OCI-LY7 (cell line): ENCODE measurements at regions not wholly inside any gene's neighbourhood (a gene's known extent, or its start where the extent isn't known, plus 50 kb on each side); places are given as distances from the start of the nearest gene placed in this dataset.

Source experiments
- BruUV-seq: library from RNA; stranded (reverse); fragments of 400-500 nt; replicated peaks from 2 replicates; lab custom pipeline; 2021; lab: Mats Ljungman, UMichigan
- CTCF ChIA-PET: fragments of 300-600 bp; sonication (Branson Sonifier 250); formaldehyde crosslinking; loops from one replicate; lab custom pipeline; 2022; ENCODE audit warnings: antibody characterized with exemption; ENCODE audit not compliant: unreplicated experiment; lab: Charles Lee
- POLR2A ChIA-PET: fragments of 300-600 bp; sonication (Branson Sonifier 250); formaldehyde crosslinking; loops from one replicate; lab custom pipeline; 2022; ENCODE audit warnings: antibody characterized with exemption; lab: Charles Lee
- DNase-seq: peaks from one replicate; pipeline ENCODE4 v3.0.0-alpha.2; 2015; ENCODE audit warnings: low spot score
- H2AFZ ChIP-seq: fragments of 200-600 bp; sonication (generic), shearing (Covaris generic); 2 replicates; pipeline ENCODE4 v1.6.1; 2014; ENCODE audit warnings: mild to moderate bottlenecking, antibody characterized with exemption, low read length, moderate library complexity
- H3K27ac ChIP-seq: fragments of 200-600 bp; sonication (generic); 2 replicates; pipeline ENCODE4 v1.5.1; 2014; ENCODE audit warnings: mixed run types, low read depth, mild to moderate bottlenecking, moderate library complexity, low read length, inconsistent platforms; ENCODE audit not compliant: poor library complexity, severe bottlenecking
- H3K36me3 ChIP-seq: fragments of 200-600 bp; sonication (generic); 2 replicates; pipeline ENCODE4 v1.6.1; 2014; ENCODE audit warnings: mild to moderate bottlenecking, antibody characterized with exemption, low read length, moderate library complexity, mixed read lengths; ENCODE audit not compliant: insufficient read depth
- H3K4me1 ChIP-seq: fragments of 200-600 bp; sonication (generic); 2 replicates; pipeline ENCODE4 v1.5.1; 2014; ENCODE audit warnings: mild to moderate bottlenecking, low read length; ENCODE audit not compliant: insufficient read depth, poor library complexity, severe bottlenecking
- H3K4me2 ChIP-seq: fragments of 200-600 bp; sonication (generic); 2 replicates; pipeline ENCODE4 v1.6.1; 2014; ENCODE audit warnings: mild to moderate bottlenecking, low read length
- H3K4me3 ChIP-seq: fragments of 200-600 bp; sonication (generic); 2 replicates; pipeline ENCODE4 v1.5.1; 2014; ENCODE audit warnings: mild to moderate bottlenecking, low read depth, low read length; ENCODE audit not compliant: poor library complexity, severe bottlenecking
- H3K79me2 ChIP-seq: fragments of 200-600 bp; sonication (generic); 2 replicates; pipeline ENCODE4 v1.6.1; 2016; ENCODE audit warnings: low read depth, mild to moderate bottlenecking, low read length, moderate library complexity, mixed read lengths; ENCODE audit not compliant: insufficient read depth
- H3K9me2 ChIP-seq: fragments of 200-600 bp; sonication (generic); 2 replicates; pipeline ENCODE4 v1.6.1; 2016; ENCODE audit warnings: mild to moderate bottlenecking, low read length, mixed read lengths; ENCODE audit not compliant: insufficient read depth
- H3K9me3 ChIP-seq: fragments of 200-600 bp; sonication (generic); 2 replicates; pipeline ENCODE4 v1.6.1; 2014; ENCODE audit warnings: mild to moderate bottlenecking, mixed run types, low read length, mixed read lengths
- H4K20me1 ChIP-seq: fragments of 200-600 bp; sonication (generic); 2 replicates; pipeline ENCODE4 v1.6.1; 2014; ENCODE audit warnings: mild to moderate bottlenecking, antibody characterized with exemption, low read length, moderate library complexity, mixed read lengths; ENCODE audit not compliant: insufficient read depth
- CTCF ChIP-seq: fragments of 200-600 bp; sonication (generic); conservative IDR thresholded peaks from 2 replicates; pipeline ENCODE4 v1.5.1; 2014; ENCODE audit warnings: mild to moderate bottlenecking, antibody characterized with exemption, low read length, moderate library complexity, mixed read lengths
- EZH2phosphoT487 ChIP-seq: fragments of 200-600 bp; sonication (generic); IDR thresholded peaks from 2 replicates; pipeline ENCODE4 v1.6.1; 2018; ENCODE audit warnings: low read depth, borderline replicate concordance, mild to moderate bottlenecking, mixed run types, antibody characterized with exemption, low read length, moderate library complexity, mixed read lengths
- intact Hi-C: fragments of 100-400 bp; cut with micrococcal nuclease; formaldehyde crosslinking; loops from one replicate; pipeline ENCODE4 v1.10.0; 2022; ENCODE audit not compliant: unreplicated experiment

DNA sequence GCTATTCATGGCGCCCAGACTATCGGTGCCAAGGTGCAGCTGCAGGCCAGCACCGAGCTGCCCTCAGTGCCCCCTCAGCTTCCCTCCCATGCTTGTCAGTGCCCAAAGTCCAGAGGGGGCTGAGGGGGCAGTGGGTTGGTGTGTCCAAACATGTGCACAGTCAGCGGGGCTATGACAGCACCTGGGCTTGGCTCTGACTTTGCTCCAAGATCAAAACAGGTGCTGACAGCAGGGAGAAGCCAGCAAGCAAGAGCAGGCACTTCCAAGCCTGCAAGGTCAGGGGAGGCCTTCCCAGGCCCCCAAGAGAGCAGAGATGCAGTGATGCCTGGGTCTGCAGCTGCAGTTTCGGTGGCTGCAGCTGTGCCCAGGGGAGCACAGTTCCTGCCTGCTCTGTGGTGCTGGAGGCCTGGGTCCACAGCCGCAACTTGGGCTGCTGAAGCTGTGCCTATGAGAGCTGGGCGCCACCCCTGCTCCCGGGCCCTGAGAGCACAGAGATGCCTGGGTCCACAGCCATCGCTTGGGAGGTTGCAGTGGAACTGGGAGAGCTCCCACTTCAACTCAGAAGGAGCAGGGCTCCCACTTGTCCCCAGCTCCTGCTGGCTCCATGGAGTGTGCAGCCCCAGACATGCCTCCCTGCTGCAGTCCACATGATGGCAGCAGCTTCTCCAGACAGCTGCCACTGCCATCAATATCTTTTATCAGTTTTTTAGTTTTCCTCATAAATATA, 775.3 kb upstream of the POU3F3 start:
- intact Hi-C loops: loop anchor here (2.0 kb wide), 1 partner anchor 24 kb away; no protein-coding TSS in a partner anchor
- Histone ChIP-seq H3K4me3 (no peak overlapping the region), H3K36me3 (peaks cover 8% of the 10 kb centered on the region; the same call in 1 of the 2 replicates), H3K4me1 (peaks cover 19% of the 10 kb centered on the region), H3K4me2 (peak overlapping the region; percentile 37), H4K20me1 (no peaks in the 10 kb centered on the region), H2AFZ (peak overlapping the region; percentile 47; the same call in 1 of the 2 replicates), H3K79me2 (no peaks in the 10 kb centered on the region), H3K9me2 (no peaks in the 10 kb centered on the region), H3K27ac (peak overlapping the region; percentile 80), H3K9me3 (peaks cover 27% of the 10 kb centered on the region; the same call in 1 of the 2 replicates)
- ChIA-PET CTCF (no interaction called here), POLR2A (interaction anchor here (0.6 kb wide), 1 partner anchor 15 kb away, joined by 3 read pairs; no protein-coding TSS in a partner anchor)
- BruUV-seq: no TSS peak
- peak; percentile 83 for DNase-seq
- no peak for TF ChIP-seq EZH2phosphoT487
- peak; percentile 68 for TF ChIP-seq CTCF

DNA sequence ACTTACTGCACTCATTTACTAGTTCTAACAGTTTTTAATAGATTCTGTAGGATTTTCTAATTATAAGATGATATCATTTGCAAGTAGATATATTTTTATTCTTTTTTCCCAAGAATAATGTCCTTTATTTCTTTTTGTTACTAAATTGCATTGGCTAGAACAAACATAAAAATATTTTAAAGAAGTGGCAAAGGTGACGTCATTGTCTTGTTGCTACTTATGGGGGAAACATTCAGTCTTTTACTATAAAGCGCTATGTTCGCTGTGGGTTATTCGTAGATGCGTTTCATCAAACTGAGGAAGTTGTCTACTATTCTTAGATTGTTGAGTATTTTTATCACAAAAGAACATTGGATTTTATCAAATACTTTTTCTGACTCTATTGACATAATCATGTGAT, 765.2 kb upstream of the POU3F3 start:
- TF ChIP-seq EZH2phosphoT487: no peak
- TF ChIP-seq CTCF: no peak
- Histone ChIP-seq H3K4me1 (peaks cover 8% of the 10 kb centered on the region), H4K20me1 (no peaks in the 10 kb centered on the region), H3K79me2 (no peaks in the 10 kb centered on the region), H3K36me3 (no peaks in the 10 kb centered on the region), H2AFZ (no peak overlapping the region), H3K4me3 (no peak overlapping the region), H3K9me3 (peaks cover 6% of the 10 kb centered on the region; the same call in 1 of the 2 replicates), H3K9me2 (no peaks in the 10 kb centered on the region; the same call in 1 of the 2 replicates), H3K4me2 (no peak overlapping the region), H3K27ac (no peak overlapping the region)
- ChIA-PET CTCF (no interaction called here), POLR2A (interaction anchor here (1.0 kb wide), 1 partner anchor 8 kb away, joined by 3 read pairs; no protein-coding TSS in a partner anchor)
- no TSS peak for BruUV-seq
- intact Hi-C loops: no loop called here
- DNase-seq: no peak

DNA sequence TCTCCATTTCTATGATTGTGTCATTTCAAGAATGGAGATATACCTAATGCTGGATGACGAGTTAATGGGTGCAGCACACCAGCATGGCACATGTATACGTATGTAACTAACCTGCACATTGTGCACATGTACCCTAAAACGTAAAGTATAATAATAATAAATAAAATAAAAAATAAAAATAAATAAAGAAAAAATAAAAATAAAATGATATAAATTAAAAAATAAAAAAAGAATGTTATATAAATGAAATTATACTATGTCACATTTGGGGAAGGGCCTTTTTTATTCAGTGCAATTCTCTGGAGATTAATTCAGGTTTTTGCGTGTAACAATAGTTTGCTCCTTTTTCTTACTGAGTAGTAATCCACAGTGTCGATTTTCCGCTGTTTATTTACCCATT, 763.5 kb upstream of the POU3F3 start:
- Histone ChIP-seq H3K4me2 (no peak overlapping the region), H4K20me1 (no peaks in the 10 kb centered on the region), H3K36me3 (no peaks in the 10 kb centered on the region), H3K4me1 (peaks cover 5% of the 10 kb centered on the region), H3K4me3 (no peak overlapping the region), H3K9me2 (no peaks in the 10 kb centered on the region; the same call in 1 of the 2 replicates), H3K9me3 (0 out of 2 replicates have a peak, but pooled peaks cover 6% of the 10 kb centered on the region), H3K27ac (no peak overlapping the region), H2AFZ (no peak overlapping the region), H3K79me2 (no peaks in the 10 kb centered on the region)
- intact Hi-C loops: no loop called here
- TF ChIP-seq CTCF (no peak), EZH2phosphoT487 (no peak)
- POLR2A ChIA-PET: no interaction called here
- CTCF ChIA-PET: no interaction called here
- DNase-seq: no peak
- no TSS peak for BruUV-seq
